DND-41 (cell line): ENCODE measurements at regions not wholly inside any gene's neighbourhood (a gene's known extent, or its start where the extent isn't known, plus 50 kb on each side); places are given as distances from the start of the nearest gene placed in this dataset.

Experiments used
- CTCF ChIP-seq: IDR thresholded peaks from 2 replicates; pipeline ENCODE4 v1.5.1; 2012; ENCODE audit warnings: borderline replicate concordance, low read length, moderate library complexity, mild to moderate bottlenecking; ENCODE audit not compliant: poor library complexity, severe bottlenecking; ENCODE audit errors: extremely low read depth
- EZH2 ChIP-seq: IDR thresholded peaks from 3 replicates; pipeline ENCODE4 v1.6.1; 2012; ENCODE audit warnings: borderline replicate concordance, low read depth, mild to moderate bottlenecking, moderate library complexity, low read length, inconsistent platforms; ENCODE audit not compliant: severe bottlenecking

GRCh38 chr17:71428897-71429296 is 691.9 kb upstream of the SOX9 start:
- TF ChIP-seq CTCF (no peak), EZH2 (no peak)
